ENCODE measurements at regions not wholly inside any gene's neighbourhood (a gene's known extent, or its start where the extent isn't known, plus 50 kb on each side); places are given as distances from the start of the nearest gene placed in this dataset.

DNA sequence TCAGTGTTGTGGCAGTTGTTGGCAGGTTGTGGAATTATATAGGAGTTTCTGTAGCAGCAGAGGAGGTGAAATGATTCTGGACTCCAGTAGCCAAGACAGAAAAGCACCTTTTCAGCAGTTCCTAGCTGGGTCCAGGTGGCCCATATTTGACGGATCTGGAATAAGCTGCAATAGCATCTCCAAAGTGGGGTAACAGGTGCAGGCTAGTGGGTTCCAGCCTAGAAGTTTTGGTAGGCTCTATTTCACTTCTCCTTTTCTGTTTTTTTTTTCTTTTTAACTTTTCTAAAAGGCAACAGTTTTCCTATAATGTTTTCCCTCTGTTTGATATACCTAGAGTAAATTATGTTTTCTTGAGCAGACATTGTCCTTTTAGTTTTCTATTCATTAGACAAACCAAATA lies 392.5 kb downstream of the C4orf33 start:
- TF ChIP-seq, protein P1, sequence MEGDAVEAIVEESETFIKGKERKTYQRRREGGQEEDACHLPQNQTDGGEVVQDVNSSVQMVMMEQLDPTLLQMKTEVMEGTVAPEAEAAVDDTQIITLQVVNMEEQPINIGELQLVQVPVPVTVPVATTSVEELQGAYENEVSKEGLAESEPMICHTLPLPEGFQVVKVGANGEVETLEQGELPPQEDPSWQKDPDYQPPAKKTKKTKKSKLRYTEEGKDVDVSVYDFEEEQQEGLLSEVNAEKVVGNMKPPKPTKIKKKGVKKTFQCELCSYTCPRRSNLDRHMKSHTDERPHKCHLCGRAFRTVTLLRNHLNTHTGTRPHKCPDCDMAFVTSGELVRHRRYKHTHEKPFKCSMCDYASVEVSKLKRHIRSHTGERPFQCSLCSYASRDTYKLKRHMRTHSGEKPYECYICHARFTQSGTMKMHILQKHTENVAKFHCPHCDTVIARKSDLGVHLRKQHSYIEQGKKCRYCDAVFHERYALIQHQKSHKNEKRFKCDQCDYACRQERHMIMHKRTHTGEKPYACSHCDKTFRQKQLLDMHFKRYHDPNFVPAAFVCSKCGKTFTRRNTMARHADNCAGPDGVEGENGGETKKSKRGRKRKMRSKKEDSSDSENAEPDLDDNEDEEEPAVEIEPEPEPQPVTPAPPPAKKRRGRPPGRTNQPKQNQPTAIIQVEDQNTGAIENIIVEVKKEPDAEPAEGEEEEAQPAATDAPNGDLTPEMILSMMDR (IDR thresholded peaks at IDR 0.05): no peak
- no peak for TF ChIP-seq ZFX (IDR thresholded peaks at IDR 0.05; ENCODE audit: borderline replicate concordance)
